GM12878 (cell line): ENCODE measurements at regions not wholly inside any gene's neighbourhood (a gene's known extent, or its start where the extent isn't known, plus 50 kb on each side); places are given as distances from the start of the nearest gene placed in this dataset.
"Not testable (repeated sequence)": the region's sequence is repeated elsewhere in the genome, so short reads cannot be mapped to it uniquely, and the experiment has no call there.

ENCODE experiments used
- BHLHE40 ChIP-seq, 2 experiments: fragments of 450-650 bp in 1 of 2; IDR thresholded peaks; 2 replicates each; pipeline ENCODE4 v1.6.1; 2011 to 2017; ENCODE audit warnings: low read depth in 2 of 2, borderline replicate concordance in 1 of 2, improper control_type of control experiment in 1 of 2, low read length in 1 of 2, mild to moderate bottlenecking in 1 of 2
- EZH2 ChIP-seq: IDR thresholded peaks from 2 replicates; pipeline ENCODE4 v1.6.1; 2012; ENCODE audit warnings: low read depth, mild to moderate bottlenecking, control low read depth, inconsistent platforms, low read length, borderline replicate concordance; ENCODE audit not compliant: control insufficient read depth
- GABPA ChIP-seq: IDR thresholded peaks from 2 replicates; pipeline ENCODE4 v1.6.1; 2014; ENCODE audit warnings: antibody characterized with exemption, low read depth, mild to moderate bottlenecking, inconsistent platforms
- HDGF ChIP-seq: fragments of 450-650 bp; IDR thresholded peaks from 2 replicates; pipeline ENCODE4 v1.6.1; 2016; ENCODE audit warnings: antibody characterized with exemption
- POLR2A ChIP-seq: IDR thresholded peaks from 2 replicates; pipeline ENCODE4 v1.6.1; 2011; ENCODE audit warnings: low read depth, mild to moderate bottlenecking, low read length
- POLR2AphosphoS5 ChIP-seq: IDR thresholded peaks from 2 replicates; pipeline ENCODE4 v1.6.1; 2011; ENCODE audit warnings: mild to moderate bottlenecking, low read length, inconsistent platforms
- RB1 ChIP-seq: fragments of 450-650 bp; formaldehyde crosslinking; IDR thresholded peaks from 2 replicates; pipeline ENCODE4 v1.6.1; 2017; ENCODE audit warnings: mild to moderate bottlenecking, borderline replicate concordance
- SP1 ChIP-seq: IDR thresholded peaks from one replicate; pipeline ENCODE4 v1.6.1; 2011; ENCODE audit warnings: low read depth, low read length
- SREBF2 ChIP-seq: IDR thresholded peaks from 2 replicates; pipeline ENCODE4 v1.6.1; 2012; ENCODE audit warnings: mild to moderate bottlenecking, low read length
- ZBTB4 ChIP-seq: fragments of 450-650 bp; formaldehyde crosslinking; IDR thresholded peaks from 2 replicates; pipeline ENCODE4 v1.4.0; 2022; ENCODE audit warnings: mild to moderate bottlenecking, moderate library complexity

DNA sequence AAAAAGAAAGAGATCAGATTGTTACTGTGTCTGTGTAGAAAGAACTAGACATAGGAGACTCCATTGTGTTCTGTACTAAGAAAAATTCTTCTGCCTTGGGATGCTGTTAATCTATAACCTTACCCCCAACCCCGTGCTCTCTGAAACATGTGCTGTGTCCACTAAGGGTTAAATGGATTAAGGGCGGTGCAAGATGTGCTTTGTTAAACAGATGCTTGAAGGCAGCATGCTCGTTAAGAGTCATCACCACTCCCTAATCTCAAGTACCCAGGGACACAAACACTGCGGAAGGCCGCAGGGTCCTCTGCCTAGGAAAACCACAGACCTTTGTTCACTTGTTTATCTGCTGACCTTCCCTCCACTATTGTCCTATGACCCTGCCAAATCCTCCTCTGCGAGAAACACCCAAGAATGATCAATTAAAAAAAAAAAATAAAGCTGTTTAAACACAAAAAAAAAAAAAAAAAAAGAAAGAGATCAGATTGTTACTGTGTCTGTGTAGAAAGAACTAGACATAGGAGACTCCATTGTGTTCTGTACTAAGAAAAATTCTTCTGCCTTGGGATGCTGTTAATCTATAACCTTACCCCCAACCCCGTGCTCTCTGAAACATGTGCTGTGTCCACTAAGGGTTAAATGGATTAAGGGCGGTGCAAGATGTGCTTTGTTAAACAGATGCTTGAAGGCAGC lies 58.6 kb downstream of the ANXA2R start:
- TF ChIP-seq BHLHE40 (IDR thresholded peaks at IDR 0.05; ENCODE audit: borderline replicate concordance in 1 of 2, low read depth in 2 of 2, low read length in 1 of 2); GABPA; SREBF2; POLR2A; ZBTB4 (CRISPR knock-in tag); HDGF; POLR2AphosphoS5; RB1; EZH2; SP1: not testable (repeated sequence)
